ENCODE measurements at regions not wholly inside any gene's neighbourhood (a gene's known extent, or its start where the extent isn't known, plus 50 kb on each side); places are given as distances from the start of the nearest gene placed in this dataset.

DNA sequence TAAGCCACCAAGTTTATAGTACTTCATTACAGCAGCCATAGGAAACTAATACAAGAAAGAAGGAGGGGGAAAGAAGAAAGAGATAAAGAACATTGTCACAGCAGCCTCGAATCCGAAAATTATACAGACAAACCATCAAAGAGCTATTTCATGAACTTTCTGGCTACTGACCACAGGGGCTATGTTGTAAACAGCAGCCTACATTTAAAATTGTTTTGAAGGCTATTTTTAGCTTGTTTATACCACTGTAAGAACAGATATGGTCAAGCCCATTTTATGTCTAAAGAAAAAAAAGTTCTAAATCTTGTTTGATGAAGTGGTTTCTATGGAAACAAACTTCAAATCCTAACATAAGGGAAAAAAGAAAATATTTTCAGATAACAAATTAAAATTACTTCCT, 282.1 kb downstream of the GABRG1 start:
- TF ChIP-seq POLR2A (IDR thresholded peaks at IDR 0.05; ENCODE audit: low read depth) (no peak), CTCF (IDR thresholded peaks at IDR 0.05) (no peak), EP300 (IDR thresholded peaks at IDR 0.05) (no peak)
